ENCODE measurements at regions not wholly inside any gene's neighbourhood (a gene's known extent, or its start where the extent isn't known, plus 50 kb on each side); places are given as distances from the start of the nearest gene placed in this dataset.

DNA sequence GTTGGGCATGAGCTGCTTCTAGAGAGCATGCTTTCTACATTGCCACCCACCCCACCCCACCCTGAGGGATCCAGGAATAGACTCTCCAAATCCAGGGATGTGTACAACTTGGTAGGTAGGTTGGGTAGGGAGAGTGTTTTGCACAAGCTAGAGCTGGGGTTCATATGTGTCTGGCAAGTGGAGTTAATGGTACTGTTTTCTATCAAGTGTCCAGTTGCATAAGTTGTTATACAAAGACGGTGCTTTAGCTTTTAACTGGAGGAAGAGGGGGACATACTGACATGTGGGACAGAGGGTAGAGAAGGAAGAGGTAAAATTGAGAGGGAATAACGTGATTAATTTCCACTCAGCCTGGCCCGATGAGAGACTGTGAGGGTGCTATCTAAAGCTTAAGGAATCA lies 51.0 kb upstream of the TNC start:
- DNase-seq: no peak

DNA sequence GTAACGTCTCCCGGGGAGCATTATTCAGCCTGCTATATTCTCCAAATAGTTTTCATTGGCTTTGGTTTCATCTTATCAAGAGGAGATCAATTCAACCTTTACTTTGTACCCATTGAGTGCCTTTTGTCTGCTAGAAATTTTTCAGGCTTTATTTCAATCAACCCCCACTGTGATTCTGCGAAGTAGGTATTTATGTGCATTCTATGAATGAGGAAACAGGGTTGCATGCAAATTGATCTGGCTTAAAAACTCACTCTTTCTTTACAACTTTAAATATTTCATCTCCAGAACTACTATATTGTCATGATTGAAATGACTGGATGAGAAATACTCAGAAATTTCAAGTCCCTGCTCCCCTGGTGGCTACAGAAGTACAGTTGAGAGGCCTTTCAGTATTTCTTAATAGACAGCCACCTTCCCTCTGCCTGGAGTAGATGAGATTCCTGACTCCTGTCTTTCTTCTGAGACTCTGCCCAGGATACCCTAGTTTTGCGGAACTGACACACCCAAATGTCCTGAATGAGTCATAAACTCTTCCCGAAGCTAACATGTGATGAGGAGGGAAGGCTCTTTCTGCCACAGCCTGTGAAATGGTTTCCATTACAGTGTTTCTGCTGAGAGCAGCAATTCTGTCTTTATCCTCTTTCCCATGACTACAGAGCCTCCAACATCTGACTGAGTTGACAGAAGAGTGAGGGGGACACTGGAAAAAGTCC lies 52.6 kb upstream of the TNC start:
- no peak for DNase-seq

DNA sequence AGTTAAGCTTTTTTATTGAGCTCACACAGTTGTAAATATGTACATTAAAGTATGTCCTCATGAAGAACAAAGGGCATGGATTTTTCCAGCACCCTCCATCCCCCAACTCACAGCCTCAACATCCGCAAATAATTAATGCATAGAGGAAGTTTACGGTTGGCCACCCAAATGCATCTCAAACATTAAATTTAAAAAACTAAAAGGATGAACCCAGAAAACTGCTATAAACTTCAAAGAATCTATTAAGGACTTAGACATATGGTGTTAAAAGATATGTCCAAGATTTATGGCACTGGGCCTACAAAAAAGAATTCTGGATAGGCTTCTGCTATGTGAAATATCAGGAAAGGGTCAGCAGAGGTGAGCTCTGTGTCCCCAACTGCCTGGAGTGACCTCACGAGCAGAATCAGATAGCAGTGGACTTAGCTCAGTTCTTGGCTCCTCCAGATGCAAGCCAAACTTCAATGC lies 54.0 kb upstream of the TNC start:
- no peak for DNase-seq

DNA sequence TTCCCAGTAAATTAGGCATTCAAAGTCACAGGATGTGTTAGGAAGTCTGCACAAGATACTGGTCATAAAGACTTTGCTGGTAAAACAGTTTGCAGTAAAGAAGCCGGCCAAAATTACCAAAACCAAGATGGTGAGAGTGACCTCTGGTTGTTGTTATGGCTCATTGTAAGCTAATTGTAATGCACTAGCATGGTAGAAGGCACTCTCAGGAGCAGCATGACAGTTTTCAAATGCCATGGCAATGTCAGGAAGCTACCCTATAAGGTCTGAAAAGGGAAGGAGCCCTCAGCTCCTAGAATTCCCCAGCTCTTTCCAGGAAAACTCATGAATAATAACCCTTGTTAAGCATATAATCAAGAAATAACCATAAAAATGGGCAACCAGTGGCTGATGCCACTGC lies 64.3 kb upstream of the TNC start:
- no peak for DNase-seq

DNA sequence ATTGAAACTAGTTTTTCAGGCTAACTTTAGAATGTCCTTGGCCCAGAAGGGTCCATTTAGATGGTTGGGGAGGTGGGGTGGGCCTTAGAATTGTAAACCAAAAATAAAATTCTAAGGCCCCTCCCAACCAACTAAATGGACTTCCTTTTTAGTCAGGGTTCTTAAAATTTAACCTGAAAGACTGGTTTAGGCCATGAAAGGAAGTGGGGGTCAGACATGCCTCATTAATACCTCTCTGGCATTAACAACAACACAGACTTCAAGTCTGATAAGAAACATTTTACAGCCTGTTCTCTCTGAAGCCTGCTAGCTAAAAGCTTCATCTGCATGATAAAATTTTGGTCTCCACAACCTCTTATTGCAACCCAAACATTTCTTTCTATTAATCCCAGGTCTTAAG lies 65.5 kb upstream of the TNC start:
- no peak for DNase-seq

DNA sequence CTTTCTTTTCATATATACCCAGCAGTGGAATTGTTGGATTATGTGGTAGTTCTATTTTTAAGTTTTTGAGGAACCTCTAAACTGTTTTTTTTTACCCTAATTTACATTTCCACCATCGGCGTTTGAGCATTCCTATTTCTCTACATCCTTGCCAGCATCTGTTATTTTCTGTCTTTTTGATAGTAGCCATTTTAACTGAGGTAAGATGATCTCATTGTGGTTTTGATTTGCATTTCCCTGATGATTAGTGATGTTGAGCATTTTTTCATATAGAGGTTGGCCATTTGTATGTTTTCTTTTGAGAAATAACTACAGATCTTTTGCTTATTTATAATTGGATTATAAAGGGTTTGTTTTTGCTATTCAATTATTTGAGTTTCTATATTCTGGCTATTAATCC lies 71.7 kb upstream of the TNC start:
- no peak for DNase-seq

DNA sequence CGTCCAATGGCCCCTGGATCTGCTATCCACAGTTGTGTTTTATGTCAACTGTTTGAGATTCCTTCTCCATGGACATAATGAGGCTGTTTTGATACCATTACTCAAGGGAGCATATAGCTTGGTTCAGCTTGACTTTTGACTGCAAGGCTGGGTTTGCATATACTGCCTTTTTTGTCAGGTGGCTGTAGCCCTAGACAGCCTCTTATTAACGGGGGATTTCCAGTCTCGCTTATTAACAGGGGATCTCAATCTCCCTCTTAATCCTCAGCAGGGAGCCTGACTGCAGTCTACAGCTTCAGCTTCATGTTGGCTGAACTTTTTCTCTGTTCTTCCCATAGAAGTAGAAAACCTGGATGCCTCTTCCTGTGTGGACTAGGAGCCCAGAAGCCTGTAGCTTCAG lies 73.7 kb upstream of the TNC start:
- no peak for DNase-seq

DNA sequence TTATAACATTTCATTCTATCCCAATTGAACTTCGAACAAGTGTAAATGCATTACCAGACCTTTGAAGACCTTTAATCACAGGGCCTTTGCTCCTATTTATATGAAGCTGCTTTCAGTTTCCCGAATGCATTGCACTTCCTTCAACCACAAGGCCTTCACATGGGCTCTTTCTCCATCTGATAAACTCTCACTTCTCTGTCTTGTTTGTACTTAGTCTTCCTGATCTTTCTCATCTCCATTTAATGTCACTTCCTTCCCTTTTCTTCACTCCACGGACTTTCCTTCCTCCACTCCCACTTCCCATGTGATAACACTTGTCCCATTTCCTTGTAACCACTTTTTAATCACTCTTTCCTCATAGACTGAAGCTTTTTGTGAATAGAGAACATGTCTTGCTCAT lies 74.3 kb upstream of the TNC start:
- DNase-seq: no peak

DNA sequence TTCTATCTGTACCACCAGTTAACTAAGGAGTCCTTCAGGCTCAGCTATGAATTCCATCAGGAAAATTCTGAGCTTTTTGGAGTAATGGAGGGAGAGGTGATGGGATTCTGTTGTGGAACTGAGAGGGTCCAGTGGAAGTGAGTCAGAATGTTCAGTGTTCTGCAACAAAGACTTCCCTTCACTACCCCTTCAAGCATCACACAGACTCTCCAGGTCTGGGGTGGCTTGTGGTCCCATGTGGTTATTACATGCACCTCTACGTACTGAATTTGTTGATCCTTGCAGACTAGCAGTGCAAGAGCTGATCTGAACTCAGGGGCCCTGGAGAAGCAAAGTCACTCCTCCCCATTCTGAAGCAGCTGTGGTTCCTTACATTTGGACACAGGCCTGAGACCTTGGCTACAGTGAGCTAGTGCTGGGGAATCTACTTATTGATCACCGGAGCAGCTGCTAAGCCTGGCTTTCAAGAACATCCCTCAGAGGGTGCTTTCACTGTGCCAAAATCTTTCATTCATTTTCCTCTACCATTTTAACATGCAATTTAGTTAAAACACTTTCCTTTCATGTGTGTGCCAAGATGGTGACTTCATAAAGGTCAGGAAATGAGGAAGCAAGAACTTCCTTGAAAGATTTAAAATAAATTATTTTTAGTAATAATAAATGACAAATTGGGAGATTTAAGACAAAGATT lies 75.0 kb upstream of the TNC start:
- no peak for DNase-seq

DNA sequence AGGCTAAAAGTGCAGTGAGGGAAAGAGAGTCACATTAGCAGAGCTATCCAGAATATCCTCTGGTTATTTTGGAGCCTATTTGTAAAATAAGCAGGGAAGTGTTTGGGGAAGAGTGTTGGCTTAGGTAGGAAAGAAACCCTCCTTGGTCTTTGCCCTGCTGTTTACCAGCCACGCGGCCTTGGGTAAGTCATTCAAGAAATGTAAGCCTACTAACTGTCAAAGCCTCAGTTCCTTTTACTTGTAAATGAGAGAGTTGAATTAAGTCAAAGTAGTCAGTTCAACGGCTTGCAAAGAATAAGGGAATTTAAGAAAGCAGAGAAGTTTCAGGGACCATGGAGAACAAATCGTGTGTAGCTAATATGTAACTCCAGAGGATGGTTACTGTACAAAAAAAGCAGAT lies 75.8 kb upstream of the TNC start:
- DNase-seq: no peak

DNA sequence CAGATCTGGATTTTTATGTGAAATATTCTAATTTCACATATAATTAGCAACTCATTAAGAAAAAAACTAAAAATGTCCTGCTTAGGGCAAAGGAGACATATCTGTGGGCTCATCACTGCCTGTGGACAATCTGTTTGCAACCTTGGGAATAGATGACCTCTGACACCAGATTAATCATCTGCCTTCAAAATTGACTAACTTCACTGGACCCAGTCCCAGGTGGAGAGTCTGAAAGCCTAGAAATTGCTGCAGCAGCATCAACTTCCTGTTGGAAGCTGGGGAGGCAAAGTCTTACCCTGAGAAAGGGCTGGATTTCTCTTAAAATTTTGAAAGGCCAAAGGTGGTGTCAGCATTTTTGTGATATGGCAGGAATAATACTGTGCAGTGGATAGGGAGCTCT lies 76.3 kb upstream of the TNC start:
- DNase-seq: no peak

DNA sequence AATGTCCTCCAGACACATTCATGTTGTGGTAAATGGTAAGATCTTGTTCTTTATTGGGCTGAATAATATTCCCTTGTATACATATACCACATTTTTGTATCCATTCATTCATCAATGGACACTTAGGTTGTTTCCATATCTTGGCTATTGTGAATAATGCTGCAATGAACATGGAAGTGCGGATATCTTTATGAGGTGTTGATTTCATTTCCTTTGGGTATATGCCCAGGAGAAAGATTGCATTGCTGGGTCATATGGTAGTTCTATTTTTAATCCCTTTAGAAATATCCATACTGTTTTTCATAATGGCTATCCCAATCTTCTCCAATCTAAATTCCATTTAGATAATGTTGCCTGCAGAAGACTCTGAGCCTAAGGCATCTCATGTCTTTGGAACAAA lies 78.0 kb upstream of the TNC start:
- no peak for DNase-seq

DNA sequence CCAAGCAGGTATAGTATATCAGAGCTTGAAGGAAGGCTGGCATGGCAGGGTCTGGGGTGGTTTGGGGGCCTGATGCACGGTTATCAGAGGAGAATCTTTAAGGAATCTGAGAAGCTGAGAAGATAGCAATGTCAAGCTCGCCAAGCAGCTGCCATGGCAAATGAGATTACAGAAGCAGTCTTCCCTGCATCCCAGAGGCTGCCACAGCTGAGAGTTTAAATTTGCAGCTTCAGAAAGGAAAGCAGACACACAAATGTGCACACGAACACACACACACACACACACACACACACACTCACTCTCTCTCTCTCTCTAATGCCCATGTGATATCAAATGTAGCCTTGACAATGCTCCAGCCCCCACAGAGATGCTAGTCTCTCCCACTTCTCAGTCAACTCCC lies 79.0 kb upstream of the TNC start:
- DNase-seq: no peak

DNA sequence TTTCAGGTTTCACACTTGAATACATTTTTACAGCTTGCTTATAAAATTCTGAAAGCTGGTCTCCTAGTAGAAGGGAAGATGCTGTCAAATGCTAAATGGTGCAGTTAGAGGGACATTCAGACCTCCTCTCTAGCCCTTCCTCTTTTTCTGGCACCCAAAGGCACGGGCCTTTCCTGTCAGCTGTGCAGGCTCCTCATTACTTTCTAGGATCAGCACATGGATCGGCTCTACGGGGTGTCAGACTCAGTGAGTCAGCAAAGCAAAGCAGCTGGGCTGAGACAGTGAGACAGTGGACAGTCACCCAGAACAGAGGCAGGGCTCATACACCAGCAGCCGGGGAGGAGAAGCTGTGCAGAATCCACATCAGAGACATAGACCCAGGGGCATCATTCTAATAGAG lies 80.0 kb upstream of the TNC start:
- DNase-seq: no peak

DNA sequence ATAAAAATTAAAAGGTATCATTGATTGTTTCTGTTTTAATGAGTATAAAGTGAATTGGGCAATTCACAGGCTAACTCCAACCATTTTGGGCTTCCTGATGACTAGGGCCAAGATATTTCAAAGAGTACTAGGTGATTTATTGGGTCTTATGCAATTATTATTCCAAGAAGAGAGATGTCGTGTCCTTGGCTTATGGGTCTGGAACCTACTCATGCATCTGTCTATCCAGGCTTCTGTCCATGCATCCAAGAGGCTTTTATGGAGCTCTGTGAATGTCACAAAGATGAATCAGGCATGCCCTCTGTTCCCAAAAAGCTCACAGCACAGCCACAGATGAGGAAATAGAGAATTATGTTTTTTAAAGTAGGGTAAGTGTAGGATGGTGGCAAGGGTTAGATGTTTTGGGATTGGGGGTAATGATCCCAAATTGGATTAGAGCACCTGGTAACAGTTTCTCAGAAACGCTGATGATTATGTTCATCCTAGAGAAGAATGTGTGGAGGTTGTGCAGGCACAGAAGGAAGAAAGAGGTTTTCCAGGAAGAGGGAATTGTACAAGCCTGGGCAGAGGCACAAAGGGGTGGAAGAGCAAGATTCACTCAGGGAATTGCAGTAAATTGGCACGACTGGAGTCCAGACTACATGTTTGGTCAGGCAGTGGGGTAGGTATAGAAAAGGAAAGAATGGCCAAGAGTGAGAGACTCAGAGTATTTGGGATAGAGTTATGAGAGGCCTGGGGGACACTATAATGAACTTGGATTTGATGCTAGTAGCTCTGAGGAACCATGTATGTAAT lies 83.0 kb upstream of the TNC start:
- DNase-seq: no peak

DNA sequence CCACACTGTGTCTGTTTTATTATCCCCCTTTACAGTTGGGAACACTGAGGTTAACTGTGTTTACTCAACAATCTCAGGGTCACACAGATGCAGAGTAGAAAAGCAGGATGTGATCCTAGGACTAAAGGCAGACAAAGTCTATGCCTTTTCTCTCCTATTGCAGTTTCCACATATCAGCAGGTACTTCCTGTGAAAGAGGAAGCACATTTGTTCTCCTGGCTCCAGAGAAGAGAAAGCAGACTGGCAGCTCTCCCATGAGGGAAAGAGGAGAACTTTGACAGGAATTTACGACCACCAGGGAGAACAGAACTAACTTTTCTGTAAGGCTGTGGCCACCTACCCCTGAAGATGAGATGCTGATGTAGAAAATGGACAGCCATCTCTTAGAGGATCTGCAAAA lies 84.2 kb upstream of the TNC start:
- DNase-seq: no peak

DNA sequence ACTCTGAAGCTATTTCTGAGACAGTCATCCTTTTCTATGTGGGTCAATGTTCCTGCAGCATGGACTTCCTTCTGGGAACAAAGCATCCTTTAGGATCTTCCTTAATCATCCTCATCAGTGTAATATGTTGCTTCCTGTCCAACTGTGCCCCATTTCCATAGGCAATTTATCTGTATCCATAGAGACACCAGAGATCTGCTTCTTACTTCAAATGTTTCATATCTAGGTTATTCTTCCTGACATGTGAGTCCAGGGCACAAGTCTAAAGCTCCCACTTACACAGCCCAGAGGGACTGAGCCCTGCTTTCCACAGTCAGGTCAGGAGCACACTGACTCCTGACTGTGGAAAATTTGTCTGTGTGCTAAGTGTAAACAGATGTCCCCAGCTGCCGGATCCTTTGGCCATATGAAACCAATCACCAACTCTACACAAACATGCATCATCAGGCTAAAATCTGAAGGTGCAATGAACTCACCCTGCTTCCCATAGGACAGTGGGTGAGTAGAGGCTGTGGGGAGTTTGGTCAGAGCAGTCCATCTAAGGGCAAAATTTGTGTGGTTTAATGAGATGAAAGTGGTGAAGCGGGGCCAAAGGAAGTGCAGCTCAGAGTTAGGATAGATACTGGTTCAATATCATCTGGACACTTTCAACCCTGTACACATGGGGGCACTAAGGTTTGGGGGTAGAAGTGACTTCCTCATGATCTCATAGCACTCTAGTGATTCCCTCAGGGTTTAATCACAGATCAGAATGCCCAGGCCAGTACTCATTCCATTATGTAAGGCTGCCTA lies 85.2 kb upstream of the TNC start:
- no peak for DNase-seq

DNA sequence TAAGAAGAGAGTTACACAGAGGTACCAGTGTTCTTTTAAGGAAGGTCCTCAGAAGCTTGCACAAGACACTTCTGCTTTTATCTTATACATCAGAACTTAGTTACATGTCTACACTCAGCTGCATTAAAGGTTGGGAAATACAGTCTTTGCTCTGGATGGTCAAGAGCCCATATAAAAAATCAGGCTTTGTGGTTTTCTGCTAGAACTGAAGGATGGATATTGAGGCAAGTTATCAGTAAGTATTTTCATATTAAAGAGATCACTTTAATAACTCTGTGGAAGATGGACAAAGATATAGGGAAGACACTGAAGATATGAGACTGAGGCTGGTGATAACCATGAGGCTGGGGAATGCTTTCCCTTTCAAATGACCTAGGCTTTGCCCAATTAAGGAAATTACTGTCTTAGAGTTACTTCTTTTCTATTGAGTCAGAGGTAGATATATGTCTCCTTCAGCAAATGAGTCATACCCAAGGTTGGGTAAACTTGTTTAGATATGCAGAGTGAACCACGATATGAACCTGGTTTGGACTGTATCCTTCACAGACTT lies 87.0 kb upstream of the TNC start:
- DNase-seq: peak; percentile 3 to 8

DNA sequence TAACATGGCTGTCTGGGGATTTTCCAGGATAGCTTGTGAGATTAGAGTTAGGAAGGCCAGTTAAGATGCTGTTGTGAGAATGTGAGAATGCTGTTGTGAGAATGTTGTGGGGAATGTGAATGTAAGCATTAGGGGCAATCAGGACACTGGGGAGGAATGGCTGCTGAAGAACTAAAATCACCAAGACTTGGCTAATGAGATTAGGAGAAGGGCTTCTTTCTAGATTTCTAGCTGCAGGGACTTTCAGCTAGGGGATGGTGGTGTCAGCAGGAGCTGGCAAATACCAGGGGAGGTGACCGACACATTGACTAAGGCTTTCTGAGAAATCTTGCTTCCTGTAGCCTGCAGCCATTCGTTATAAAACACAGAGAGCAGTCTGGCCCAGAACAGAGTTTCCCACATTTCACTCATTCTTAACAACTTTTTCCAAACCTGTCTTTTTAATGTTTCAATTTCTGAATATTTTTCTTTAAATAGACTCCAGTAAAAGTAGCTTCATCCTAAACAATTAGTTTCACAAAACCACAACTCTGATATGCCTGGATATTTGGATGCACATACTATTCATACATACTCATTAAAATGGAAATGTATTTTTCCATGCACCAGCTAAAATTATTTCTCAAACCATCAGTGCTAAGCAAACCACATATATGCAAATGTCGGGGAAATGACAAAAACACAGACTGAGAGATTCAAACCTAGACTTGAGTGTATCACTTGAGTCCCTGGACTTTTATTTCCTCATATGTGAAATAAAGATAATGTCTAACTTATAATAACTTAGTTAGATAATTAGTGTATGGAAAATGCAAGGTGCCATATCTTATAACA lies 89.3 kb upstream of the TNC start:
- DNase-seq: no peak

DNA sequence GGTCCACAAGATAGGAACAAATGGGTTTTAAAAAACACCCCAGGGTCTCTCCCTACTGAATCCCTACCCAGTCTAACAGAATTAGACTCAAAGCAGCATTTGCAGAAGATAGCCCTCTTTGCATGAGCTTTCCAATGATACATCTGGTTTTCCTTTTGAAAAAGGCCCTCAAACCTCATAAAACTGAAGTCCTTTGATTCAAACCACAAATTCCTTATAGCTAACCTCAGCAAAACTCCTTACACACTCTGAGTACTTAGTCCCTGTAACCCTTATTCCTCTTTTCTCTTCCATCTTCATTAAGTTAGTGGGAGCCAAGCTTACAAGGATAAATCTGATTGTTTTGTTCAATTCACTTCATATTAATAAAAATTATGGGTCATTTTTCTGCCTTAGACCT lies 90.5 kb upstream of the TNC start:
- no peak for DNase-seq

DNA sequence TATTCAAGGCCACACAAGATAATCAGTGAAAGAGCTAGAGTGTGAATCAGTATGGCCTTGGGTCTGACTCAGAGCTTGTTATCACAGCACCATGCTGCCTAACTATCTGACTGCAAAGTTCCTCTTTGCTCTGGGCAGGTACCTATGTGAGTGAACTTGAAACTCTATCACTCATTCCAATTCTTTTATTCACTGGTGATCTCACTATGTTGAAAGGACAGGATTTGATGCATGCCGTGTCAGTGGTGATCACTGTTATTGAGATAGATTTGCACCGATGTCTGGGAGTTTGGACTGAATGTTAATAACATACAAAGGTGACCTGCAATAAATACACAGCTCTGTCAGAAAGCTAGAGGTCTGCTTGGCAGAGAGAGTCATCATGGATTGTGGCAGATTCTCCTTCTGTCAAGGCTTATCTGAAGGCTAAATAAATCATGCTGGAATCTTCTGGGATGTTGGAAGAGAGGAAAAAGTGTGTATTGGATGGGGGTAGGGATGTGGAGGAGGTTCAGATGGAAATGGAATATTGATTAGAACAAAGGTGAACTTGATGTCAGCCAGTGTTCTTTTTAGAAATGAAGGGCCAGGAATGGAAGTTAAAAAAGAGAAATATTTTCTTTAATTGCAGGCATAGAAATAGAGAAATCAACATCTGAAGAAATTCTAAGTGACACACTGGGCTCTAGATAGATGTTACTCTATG lies 91.8 kb upstream of the TNC start:
- DNase-seq: no peak
